Stimulated activated CD4-positive, alpha-beta T cell treated with anti-CD3 and anti-CD28 coated beads, Interleukin-15, amount 100 ng/mL, for 48 hours (primary cell): ENCODE measurements at regions not wholly inside any gene's neighbourhood (a gene's known extent, or its start where the extent isn't known, plus 50 kb on each side); places are given as distances from the start of the nearest gene placed in this dataset.
"Not testable (repeated sequence)": the region's sequence is repeated elsewhere in the genome, so short reads cannot be mapped to it uniquely, and the experiment has no call there.

Source experiments
- DNase-seq, 2 donors: peaks; one replicate each; pipeline ENCODE4 v3.0.0-alpha.2; 2020; ENCODE audit warnings: low read depth in 2 of 2

GRCh38 chr6:27742833-27743573, 169.2 kb downstream of the OR2B2 start:
- DNase-seq = no peak

GRCh38 chr6:27739902-27740301, 172.3 kb downstream of the OR2B2 start:
- not testable (repeated sequence) for DNase-seq

DNA sequence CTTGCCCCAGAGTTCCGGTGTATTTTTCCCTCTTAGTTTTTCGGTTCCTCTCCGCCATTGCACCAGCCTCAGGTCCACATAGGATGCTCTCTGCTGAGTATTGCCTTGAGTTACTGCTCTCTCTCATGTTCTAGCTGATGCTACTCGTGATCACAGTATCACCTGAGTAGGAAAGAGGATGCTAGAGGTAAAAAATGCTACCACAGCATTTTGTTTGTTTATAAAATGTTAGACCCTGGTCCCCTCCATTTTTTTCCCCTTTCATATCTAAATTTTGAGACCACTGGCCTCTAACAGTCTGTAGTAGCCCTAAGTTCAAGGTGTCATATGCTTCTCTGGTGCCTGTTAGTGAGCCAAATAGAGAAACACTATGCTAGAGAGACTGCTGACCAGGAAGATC, 175.5 kb downstream of the OR2B2 start:
- DNase-seq = no peak

DNA sequence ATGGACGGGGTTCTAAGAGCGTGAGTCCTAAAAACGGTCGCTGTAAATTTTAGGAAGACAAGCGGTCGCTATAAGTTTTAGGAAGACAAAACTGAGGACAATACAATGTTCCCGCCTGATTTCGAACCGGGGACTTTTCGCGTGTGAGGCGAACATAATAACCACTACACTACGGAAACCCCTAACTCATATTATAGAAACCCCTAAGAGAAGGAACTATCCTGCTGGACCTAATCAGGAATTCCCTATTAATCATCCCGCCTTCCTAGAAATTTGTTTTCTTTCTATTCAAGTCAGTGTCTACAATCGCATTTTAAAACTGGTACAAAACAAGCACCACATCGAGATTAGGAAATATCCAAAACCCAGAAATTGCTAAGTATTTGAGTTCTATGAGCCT, 183.8 kb downstream of the OR2B2 start:
- no peak for DNase-seq

DNA sequence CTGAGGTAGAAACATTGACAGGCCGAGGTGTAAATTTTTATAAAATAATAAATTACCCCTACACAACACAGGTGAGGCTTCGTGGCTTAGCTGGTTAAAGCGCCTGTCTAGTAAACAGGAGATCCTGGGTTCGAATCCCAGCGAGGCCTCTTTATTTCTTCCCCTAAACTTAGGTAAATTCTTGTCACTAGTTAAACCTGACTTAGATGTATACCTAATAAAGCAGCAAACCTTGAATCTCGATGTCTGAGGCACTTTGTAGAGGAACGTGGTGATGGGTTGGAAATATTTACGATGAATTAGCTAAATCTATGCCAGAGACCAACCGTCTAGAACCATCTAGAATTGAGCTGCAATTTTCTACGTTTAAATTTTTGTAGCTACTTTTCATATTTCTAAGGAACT, 185.6 kb downstream of the OR2B2 start:
- no peak for DNase-seq

DNA sequence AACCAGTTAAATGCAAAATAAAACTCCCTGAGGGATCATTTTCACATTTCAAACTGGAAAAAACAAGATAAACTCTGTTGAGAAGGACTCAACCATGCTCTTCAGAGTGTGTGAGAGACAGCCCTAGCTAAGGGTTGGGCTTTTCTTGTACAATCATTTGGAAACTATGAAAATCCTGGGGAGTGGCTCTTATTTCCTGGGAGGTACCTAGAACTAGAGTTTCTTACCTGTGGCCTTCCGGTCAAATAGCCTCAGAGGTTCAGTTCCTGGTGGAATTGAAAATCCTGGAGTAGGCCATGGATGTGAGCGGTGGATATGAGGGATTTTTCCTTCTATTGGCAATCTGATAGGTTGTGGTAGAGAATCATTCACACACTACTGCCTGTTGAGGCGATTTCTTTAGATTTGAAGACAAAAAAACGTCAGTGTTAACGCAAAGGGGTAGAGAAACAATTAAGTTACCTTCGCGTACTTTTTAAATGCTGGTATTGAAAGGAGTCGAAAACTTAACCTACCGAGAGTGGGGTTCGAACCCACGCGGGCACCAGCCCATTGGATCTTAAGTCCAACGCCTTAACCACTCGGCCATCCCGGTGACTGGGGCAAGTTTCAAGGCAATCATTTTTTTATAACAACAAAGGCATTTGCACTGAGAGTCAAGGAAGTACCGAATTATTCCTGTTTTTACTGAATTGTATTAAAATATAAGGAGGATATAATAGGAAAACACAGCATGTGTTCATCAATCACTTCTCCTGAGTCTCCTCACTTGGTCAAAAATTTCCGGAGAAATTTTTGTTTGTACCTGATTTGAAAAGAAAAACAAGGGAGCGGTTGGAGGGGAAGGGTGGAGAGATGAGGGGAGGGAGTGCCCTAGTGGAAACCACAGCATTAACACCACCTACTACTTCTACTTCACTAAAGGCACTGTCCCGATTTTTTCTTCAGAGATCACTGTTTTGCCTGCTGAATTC, 191.3 kb downstream of the OR2B2 start:
- no peak for DNase-seq

DNA sequence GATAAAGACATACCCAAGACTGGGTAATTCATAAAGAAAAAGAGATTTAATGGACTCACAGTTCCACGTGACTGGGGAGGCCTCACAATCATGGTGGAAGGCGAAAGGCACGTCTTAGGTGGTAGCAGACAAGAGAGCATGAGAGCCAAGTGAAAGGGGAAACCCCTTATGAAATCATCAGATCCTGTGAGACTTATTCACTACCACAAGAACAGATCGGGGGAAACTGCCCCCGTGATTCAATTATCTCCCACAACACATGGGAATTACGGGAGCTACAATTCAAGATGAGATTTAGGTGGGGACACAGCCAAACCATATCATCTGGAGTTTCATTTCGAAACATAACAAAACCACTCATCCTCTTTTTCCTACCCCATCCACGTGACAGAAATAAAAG, 193.2 kb downstream of the OR2B2 start:
- DNase-seq = peak in 1 of 2 donors; percentile 0

GRCh38 chr6:27706431-27706830, 205.8 kb downstream of the OR2B2 start:
- DNase-seq = no peak

GRCh38 chr6:27700337-27700736, 211.9 kb downstream of the OR2B2 start:
- no peak for DNase-seq

GRCh38 chr6:27694547-27694874, 217.7 kb downstream of the OR2B2 start:
- no peak for DNase-seq

DNA sequence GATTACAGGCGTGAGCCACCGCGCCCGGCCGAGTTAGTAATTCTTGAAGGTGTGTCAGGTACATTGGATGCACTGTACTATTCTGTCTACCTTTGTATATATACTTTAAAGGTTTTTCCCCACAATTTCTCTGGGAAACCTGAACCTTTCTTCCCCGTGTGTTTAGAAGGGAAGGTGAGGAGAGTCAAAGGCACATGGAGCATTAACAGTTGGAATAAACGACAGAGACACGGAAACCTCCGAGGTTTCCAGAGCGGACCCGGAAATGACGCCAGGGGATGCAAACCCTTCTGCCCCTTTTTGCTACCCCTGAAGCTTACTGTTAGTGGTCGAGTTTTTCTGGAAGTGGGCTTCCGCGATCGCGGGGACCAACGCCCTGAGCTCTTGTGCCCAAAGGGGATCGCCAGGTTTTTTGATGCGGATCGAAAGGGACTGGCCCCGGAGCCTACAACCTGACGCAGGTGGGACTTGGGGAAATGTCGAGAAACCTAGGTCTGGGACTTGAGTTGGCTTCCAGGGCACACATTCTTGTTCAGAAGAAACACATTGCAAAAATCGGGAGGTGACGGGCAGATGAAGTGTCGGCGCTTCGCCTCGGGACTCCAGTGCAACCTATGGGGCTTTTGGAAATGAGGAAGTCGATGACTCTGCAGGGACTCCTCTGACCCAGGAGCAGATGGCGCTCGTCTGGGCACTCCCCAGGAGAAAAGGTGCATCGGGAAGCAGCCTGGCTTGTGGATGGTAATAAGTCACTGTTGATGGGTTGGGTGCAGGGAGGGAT, 218.2 kb downstream of the OR2B2 start:
- no peak for DNase-seq

GRCh38 chr6:27692133-27692532, 219.2 kb upstream of the ZNF184 start:
- not testable (repeated sequence) for DNase-seq

DNA sequence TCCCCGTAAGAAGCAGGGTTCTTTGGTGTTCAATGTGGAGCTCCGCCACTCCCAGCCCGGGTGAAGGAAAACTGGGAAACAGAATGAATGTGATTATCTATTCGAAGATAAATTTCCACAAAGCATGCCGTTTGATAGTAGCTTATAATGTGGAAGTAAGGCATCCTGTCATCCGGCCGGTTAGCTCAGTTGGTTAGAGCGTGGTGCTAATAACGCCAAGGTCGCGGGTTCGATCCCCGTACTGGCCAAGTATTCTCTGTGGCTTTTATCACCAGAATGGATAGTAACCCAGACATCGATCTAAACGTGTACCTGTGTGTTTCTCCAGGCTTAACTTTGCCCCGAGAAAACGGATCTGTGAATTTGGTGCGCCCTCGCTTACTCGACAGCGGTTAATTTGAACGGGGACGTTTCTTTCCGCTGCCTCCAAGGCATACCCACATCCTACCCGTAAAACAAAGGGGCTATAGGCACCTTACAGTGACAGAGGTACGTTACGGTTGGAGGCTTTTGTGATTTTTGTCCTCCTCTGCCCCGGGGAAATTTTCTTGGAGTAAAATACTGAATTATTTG, 215.2 kb upstream of the ZNF184 start:
- peak; percentile 70 to 74 for DNase-seq

DNA sequence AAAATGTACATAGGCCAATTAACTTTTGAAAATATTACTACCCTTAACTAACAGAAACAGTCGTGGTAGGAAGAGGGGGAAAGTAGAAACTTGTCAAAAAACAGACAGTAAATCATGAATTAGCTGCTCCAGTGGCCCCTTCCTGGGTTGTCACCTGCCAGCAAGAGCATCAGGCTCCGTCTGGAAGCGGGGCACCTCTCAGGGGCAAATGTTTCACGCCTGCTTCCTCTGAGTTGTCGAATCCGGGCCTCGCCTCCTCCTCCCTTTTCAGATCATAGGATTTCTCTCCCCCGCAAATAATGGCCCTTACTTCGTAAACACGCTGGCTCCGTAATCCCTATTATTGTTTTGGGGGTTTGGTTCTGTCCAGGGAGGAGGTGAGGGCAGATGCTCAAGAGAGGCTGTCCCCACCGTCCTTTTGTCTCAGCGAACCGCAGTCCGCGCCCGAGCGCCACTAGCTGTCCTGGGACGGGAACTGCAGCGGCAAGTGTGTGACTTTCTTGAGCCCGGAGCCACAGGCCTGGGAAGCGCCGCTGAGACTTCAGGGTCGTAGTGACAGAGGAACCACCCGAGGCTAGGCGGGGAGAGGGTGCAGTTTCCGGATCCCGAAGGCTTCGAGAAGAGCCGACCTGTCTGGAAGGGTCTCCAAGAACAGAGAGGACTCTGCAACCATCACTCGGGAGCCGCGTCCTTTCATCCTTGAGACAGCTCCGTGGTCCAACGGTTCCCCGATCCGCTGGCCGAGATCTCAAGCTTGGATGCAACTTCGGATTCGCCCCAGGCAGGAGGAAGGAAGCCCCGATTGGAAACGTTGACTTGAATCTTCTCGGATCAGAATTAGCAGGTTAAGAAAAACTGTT, 214.5 kb upstream of the ZNF184 start:
- DNase-seq = peak; percentile 75

GRCh38 chr6:27685279-27685678, 212.4 kb upstream of the ZNF184 start:
- DNase-seq = no peak

DNA sequence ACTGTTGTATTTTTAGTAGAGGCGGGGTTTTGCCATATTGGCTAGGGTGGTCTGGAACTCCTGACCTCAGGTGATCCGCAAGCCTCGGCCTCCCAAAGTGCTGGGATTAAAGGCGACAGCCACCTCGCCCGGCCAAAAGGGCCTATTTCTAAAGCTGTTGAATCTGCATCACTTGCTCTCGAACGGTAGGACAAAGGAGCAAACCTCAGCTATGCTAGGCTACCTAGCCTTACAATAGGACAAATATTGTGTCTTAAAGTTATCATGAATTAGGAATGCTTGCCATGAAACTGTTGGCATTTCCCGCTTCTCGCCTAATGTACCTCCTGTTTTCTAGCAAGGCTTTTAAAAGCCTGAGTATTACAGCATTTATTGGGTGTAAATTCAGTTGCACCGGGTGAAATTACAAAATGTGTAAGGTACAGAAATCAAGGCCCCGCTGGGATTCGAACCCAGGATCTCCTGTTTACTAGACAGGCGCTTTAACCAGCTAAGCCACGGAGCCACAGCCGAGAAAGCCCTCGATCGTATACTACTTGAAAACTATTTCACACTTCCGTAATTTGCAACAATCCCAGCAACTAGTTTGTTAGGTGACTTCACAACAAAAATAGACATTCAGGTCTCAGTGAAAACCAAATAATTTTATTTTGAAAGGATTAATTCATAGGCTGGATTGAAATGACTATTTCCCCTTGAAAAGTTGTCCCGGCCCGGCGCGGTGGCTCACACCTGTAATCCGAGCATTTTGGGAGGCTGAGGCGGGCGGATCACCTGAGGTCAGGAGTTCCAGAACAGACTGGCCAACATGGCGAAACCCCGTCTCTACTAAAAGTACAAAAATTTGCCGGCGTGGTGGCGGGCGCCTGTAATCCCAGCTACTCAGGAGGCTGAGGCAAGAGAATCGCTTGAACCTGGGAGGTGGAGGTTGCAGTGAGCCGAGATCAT, 211.6 kb upstream of the ZNF184 start:
- peak in 1 of 2 donors; percentile 43 for DNase-seq

GRCh38 chr6:27679964-27680694, 207.2 kb upstream of the ZNF184 start:
- no peak for DNase-seq

DNA sequence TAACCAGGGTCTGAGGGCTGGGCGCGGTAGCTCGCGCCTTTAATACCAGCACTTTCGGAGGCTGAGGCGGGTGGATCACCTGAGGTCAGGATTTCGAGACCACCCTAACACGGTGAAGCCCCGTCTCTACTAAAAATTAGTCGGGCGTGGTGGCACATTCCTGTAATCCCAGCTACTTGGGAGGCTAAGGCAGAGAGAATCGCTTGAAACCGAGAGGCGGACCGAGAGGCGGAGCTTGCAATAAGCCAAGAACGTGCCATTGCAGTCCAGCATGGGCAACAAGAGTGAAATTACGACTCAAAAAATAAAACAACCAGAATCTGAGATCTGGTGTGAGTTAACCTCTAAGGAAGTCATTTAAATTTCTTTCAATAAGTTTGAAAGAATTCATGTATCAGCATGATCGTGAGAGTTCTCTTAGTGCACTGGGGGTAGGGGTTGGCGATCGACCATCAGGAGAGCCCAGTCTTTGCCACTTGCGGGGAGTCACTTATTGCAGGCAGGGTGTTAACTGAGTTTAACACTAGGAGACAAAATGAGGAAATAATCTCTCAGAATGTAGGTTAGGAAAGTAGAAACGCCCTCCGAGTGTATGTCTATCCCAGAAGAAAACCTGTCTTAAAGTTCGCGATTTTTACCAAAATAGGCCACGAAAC, 206.5 kb upstream of the ZNF184 start:
- DNase-seq = no peak

- no peak for DNase-seq
Observed at GRCh38 chr6:27678469-27678868, 205.6 kb upstream of the ZNF184 start.
